ENCODE measurements at regions not wholly inside any gene's neighbourhood (a gene's known extent, or its start where the extent isn't known, plus 50 kb on each side); places are given as distances from the start of the nearest gene placed in this dataset.

DNA sequence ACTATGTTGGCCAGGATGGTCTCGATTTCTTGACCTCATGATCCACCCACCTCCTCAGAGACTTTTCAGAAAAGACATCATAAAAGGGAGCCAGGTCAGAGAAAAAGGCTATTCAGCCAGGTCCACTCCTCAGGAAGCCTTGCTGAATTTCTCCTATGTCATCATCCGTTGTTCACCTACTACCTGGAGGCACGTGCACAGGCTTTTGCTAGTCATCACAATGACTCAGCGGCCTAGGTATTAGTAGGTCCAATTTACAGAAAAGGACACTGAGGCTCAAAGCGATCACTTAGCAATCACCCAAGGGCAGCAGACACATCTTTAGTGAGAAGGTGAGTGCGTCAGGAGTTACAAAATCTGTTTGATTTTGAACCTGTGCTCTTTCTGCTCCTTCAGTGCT, 72.3 kb upstream of the RAD23B start:
- no peak for DNase-seq (ENCODE audit: low spot score)

- DNase-seq (ENCODE audit: low spot score): no peak
Observed at GRCh38 chr9:107211284-107211923, 71.7 kb upstream of the RAD23B start.

- no peak for DNase-seq (ENCODE audit: low spot score)
Observed at GRCh38 chr9:107212613-107213012, 70.5 kb upstream of the RAD23B start.

DNA sequence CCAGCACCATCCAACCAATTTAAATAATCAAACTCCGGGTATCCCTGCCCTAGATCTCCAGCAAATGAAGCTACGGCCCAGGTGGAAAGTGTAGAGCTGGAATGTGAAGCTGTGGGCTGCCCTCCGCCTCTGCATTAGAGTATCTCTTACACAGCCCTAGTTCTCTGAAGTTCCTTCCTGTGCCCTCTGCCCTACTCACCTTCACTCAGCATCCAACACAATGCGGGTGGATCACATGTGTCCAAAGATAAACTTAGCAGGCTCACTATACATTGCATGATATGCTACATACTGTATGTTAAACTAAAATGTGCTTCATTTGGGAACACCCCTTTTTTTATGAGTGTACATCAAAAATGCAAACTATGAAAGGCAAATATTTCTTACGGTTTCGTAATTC, 70.0 kb upstream of the RAD23B start:
- peak; percentile 10 for DNase-seq (ENCODE audit: low spot score)

DNA sequence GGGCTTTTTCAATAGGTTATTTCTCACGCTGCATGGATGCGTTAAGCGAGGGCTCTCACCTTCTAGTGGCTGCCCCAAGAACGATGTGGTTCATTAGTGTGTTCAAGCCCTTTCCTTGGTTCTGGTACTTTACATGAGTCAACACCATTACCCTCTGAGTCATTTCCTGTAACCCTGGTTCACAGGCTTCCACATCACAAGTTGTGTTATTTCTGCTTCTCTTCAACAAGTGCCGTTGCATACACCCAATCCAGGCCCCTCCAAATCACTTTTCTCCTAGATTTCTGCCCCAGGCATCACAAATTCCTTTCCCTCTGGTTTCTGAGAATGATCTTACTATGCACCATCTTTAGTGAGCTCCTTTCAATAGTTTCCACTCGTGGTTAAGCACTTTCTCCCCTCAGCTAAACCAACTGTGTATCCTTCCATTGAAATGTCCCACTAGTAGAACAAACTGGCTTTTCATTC, 69.5 kb upstream of the RAD23B start:
- DNase-seq (ENCODE audit: low spot score): peak; percentile 93

DNA sequence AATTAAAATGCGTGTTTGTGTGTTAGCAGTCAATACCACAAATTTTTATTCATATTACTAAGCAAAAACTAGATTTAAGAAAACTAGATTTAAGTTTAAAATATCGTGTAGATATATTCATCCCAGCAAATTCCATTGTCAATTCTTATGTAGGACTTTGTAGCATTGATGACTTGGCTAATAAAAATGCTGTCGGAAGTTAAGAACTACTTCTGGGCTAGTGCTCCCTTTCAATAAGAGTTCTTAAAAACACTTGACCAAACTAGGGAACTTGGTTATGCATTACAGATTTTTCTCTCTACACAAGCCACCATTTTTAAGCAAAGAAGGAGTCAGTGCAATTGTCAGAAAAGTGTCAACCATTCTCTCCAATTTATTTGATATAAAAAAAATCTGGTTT, 68.7 kb upstream of the RAD23B start:
- DNase-seq (ENCODE audit: low spot score): no peak

- DNase-seq (ENCODE audit: low spot score): no peak
Observed at GRCh38 chr9:107214915-107215314, 68.2 kb upstream of the RAD23B start.

DNA sequence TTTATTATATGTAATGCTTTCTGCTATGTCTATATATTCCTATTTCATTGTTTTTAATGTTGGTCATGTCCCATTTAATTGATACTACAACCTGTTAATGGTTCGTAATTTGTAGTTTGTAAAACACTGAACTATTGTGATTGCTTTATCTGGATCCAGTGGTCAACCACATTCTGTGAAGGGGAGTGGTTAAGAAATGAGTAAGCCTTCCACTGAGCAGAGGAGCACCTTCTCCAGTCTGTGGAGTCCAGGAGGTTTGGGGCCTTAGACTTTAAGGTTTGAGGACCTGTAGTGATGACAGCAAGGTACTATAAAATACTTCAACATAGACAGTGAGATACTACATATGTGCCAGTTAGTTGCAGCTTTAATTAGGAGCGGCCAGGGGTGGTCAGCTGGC, 67.7 kb upstream of the RAD23B start:
- DNase-seq (ENCODE audit: low spot score): peak; percentile 14

- no peak for DNase-seq (ENCODE audit: low spot score)
Observed at GRCh38 chr9:107216329-107216728, 66.8 kb upstream of the RAD23B start.

DNA sequence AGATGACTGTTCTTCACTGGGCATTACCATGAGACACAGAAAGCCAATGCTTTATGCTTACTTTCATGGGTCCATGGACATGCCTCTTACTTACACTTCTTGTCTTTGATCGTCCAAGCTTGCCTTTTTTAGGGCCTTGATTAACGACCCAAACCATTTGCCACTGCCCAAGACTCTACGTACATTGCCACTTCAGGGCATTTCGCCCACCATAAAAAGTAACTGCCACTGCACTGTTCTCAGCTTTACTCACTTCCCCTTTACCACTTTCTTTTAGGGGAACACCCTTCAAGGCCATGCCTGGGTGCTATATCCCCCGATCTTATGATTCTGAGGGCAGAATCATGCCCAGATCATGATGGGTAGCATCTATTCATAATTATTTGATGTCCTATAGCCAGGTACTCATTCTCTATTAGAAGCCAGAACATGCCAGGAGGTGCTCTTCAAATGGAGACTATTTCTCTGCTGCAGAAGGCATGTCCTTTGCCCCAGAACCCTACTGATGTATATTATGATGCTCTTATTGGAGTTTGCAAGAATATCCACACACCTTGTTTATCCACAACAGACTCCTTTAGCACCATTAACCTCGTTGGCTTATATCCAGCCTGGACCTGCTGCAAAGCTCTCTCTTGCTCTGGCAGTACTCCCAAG, 64.1 kb upstream of the RAD23B start:
- no peak for DNase-seq (ENCODE audit: low spot score)

- no peak for DNase-seq (ENCODE audit: low spot score)
Observed at GRCh38 chr9:107219486-107220077, 63.5 kb upstream of the RAD23B start.

DNA sequence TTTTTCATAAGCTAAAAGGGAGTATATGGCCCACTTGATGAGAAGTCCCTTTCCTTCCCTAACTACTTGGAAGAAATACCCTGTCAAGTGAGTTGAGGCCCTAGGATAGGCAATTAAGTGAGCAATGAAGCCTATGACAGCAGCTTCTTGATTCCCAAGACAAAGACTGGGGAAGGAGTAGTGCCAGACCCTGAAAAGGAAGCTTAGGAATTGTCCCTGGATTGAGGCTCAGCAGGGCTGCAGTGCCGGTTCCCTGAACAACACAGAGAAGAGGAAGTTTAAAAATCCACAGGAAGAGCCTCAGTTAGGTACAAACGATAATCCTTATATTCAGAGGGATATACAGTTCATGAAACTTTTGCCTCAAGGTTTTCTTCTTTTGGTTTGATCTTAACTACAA, 61.8 kb upstream of the RAD23B start:
- no peak for DNase-seq (ENCODE audit: low spot score)

DNA sequence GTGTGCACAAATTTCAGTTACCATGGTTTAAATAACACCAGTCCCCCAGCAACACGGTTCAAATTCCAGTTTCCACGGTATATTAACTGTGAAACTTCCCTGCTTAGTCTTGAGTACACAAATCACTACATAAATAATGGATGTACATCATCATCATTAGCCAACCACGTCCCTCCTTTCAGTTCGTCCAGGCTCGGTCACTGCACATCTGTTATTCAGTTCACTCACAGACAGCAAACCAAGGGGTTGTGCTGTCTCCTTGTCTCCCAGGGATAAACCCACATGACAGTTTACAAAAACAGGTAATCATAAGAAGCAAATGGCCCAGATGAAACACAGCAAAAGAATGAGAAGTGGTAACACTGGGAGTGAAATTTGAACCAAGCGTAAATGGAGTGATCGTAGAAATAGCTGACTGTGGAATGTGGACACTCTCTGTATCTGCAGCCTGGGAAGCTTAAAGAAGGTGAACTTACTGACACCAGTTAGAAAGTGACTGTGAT, 61.0 kb upstream of the RAD23B start:
- DNase-seq (ENCODE audit: low spot score): no peak

- DNase-seq (ENCODE audit: low spot score): no peak
Observed at GRCh38 chr9:107223381-107223780, 59.7 kb upstream of the RAD23B start.

DNA sequence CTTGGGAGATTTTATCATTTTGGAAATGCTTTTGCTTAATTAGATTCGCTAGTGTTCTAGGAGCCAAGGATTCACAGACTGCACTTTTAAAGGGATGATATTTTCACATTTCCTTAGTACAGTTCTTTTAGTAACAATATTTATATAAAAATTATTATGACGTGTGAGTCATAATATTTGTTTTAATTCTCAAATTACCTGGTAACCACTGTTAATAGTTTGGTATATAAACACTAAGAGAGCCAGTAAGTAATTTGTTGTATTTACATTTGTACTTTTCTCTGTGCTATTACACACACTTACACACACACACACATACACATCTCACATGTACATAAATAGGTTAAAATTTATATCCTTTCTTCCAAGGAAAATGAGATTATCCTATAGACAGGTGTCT, 58.8 kb upstream of the RAD23B start:
- no peak for DNase-seq (ENCODE audit: low spot score)

DNA sequence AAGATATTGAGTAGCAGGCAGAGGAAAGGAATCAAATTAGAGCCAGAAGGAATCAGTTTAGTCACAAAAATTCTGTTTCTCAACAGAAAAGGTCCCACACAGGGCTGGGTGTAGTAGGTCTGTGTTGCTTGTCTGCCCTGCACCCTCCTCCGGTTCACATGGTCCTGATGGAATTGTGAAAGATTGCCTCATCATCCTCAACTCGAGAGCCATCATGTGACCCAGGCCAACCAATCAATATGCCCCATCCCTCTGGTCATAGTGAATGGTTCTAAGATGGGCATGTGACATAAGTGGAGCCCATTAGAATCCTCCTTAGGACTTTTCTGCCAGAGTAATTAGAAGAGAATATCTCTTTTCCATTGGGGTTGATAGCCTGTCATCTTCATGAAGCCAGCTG, 56.7 kb upstream of the RAD23B start:
- DNase-seq (ENCODE audit: low spot score): no peak

- no peak for DNase-seq (ENCODE audit: low spot score)
Observed at GRCh38 chr9:107227774-107228173, 55.3 kb upstream of the RAD23B start.

- no peak for DNase-seq (ENCODE audit: low spot score)
Observed at GRCh38 chr9:107228496-107229039, 54.5 kb upstream of the RAD23B start.

DNA sequence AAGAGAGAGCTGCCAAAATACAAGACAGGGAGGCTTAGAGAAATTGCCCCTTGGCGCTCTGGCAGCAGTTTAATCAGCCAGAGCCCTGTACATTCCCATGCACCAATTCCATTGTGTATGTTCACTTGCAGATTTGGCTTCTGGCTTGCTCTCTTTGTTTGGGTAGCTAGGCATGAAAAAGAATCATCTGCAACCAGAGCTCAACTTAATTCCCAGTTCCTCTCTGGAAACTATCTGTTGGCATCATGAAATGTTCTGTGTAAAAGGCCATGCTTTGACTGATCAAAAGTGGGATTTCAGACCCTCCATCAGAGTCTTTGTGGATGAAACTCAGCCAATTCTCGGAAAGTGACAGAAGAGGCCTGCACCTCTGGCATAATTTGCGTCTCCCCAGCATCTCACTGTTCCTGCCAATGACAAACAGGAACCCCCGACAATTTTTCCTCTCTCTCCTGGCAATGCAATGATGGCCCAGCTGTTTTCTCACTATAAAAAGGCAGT, 53.8 kb upstream of the RAD23B start:
- DNase-seq (ENCODE audit: low spot score): no peak

Data from H4 (cell line).